HCT116 (cell line): ENCODE measurements at regions not wholly inside any gene's neighbourhood (a gene's known extent, or its start where the extent isn't known, plus 50 kb on each side); places are given as distances from the start of the nearest gene placed in this dataset.

ENCODE experiments used
- POLR2A ChIP-seq: IDR thresholded peaks from 2 replicates; pipeline ENCODE4 v1.7.0; 2011; ENCODE audit warnings: borderline replicate concordance; ENCODE audit not compliant: insufficient read depth, insufficient read length; ENCODE audit errors: extremely low read depth
- POLR2AphosphoS5 ChIP-seq: IDR thresholded peaks from 2 replicates; pipeline ENCODE4 v1.6.1; 2011; ENCODE audit warnings: mild to moderate bottlenecking, low read depth, low read length, moderate library complexity
- SP1 ChIP-seq: IDR thresholded peaks from 2 replicates; pipeline ENCODE4 v1.6.1; 2012; ENCODE audit warnings: low read depth
- YY1 ChIP-seq: IDR thresholded peaks from 2 replicates; pipeline ENCODE4 v1.6.1; 2011; ENCODE audit warnings: low read length, low read depth, moderate library complexity, mild to moderate bottlenecking; ENCODE audit not compliant: insufficient replicate concordance; ENCODE audit errors: extremely low read depth
- TF ChIP-seq, protein P1 (sequence below), 3 experiments: fragments of 200-600 bp in 1 of 3; sonication (generic) in 1 of 3; IDR thresholded peaks in 2 of 3; conservative IDR thresholded peaks in 1 of 3; 2 replicates each; pipeline ENCODE4 v1.5.1; 2012 to 2017; ENCODE audit warnings: low read depth in 2 of 3, low read length in 2 of 3, antibody characterized with exemption in 1 of 3, borderline replicate concordance in 1 of 3, control low read depth in 1 of 3, mild to moderate bottlenecking in 1 of 3, mixed read lengths in 1 of 3, mixed run types in 1 of 3, moderate library complexity in 1 of 3; ENCODE audit not compliant: insufficient read depth in 1 of 3

DNA sequence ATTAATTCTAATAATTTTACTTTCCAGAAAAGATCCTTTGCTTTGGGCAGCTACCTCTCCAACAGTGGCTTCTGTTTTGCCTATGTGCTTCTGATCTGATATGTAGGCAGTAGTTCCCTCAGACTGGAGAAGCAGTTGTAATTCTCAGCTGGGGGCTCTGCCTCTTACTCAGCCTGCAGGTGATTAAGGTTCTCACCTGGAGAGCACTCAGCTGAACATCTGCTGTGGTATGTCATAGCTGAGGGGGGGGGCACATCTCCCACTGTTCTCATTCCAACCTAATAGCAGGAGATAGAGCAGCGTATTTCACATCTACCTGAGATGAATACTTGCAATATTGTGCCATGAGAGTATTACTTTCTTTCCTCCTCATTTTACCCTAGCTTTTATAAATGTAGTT is 511.9 kb upstream of the CDH8 start:
- TF ChIP-seq POLR2AphosphoS5 = no peak
- TF ChIP-seq, protein P1, sequence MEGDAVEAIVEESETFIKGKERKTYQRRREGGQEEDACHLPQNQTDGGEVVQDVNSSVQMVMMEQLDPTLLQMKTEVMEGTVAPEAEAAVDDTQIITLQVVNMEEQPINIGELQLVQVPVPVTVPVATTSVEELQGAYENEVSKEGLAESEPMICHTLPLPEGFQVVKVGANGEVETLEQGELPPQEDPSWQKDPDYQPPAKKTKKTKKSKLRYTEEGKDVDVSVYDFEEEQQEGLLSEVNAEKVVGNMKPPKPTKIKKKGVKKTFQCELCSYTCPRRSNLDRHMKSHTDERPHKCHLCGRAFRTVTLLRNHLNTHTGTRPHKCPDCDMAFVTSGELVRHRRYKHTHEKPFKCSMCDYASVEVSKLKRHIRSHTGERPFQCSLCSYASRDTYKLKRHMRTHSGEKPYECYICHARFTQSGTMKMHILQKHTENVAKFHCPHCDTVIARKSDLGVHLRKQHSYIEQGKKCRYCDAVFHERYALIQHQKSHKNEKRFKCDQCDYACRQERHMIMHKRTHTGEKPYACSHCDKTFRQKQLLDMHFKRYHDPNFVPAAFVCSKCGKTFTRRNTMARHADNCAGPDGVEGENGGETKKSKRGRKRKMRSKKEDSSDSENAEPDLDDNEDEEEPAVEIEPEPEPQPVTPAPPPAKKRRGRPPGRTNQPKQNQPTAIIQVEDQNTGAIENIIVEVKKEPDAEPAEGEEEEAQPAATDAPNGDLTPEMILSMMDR (IDR thresholded peaks at IDR 0.05 in 2 of 3, conservative IDR thresholded peaks at IDR 0.05 in 1 of 3; ENCODE audit: borderline replicate concordance in 1 of 3, insufficient read depth in 1 of 3, low read depth in 2 of 3, low read length in 2 of 3) = no peak
- TF ChIP-seq YY1 = no peak
- TF ChIP-seq POLR2A = no peak
- TF ChIP-seq SP1 = no peak
